ENCODE measurements at regions not wholly inside any gene's neighbourhood (a gene's known extent, or its start where the extent isn't known, plus 50 kb on each side); places are given as distances from the start of the nearest gene placed in this dataset.

DNA sequence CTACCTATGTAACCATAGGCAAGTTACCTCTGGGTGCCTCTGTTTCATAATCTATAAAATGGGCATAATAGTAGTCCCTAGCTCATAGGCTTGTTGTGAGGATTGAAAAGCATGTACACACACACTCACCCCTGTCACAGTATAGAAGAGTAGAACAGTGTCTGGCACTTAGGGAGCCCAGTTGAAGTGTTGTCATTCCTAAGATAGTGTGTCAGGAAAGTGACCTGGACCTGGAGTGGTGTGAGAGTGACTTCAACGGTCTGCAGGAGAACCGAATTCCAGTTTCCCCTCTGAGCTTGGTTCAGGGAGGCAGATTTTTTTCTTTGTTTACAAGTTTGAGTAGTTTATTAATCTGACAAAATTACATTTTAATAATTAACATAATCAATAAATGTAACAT, 229.9 kb upstream of the MAP3K7 start:
- ATAC-seq = no peak
- peaks cover 4% of the 10 kb centered on the region for H3K9me3 Mint-ChIP-seq
- H3K4me3 Mint-ChIP-seq = no peak overlapping the region

DNA sequence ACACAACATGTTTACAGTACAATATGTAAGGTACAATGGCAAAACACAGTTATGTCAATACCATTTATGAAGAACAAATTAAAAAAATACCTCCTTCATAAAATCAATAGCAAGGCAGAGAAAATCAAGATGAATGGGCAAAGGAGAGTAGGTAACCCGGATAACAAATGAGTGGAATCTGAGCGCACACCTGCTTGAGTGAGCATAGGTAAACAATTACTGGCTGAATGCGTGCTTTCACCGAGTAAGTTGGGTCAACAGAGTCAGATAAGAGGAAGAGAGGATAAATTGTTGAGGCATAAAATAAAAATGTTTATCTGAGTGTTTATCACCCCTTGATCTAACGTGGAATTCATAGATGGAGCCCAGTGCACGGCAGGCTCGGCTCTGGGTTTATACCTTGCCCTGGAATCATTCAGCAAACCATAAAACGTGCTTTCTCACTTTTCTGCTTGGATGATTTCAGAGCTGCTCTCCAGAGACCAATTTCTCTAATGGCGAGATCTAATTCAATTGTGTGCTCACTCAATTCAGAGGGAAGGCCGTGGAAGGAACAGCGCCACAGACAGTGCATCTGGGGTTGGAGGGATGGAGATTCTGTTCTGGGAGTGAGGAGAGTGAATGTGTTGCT, 224.8 kb upstream of the MAP3K7 start:
- DNase-seq = no peak
- no peak for ATAC-seq
- Mint-ChIP-seq H3K36me3 (ENCODE audit: low read depth) (no peaks in the 10 kb centered on the region), H3K27ac (no peak overlapping the region), H3K4me3 (no peak overlapping the region), H3K27me3 (peaks cover 2% of the 10 kb centered on the region), H3K4me1 (no peaks in the 10 kb centered on the region), H3K9me3 (peaks cover 4% of the 10 kb centered on the region)

More for the DNA sequence above, 229.9 kb upstream of the MAP3K7 start:
- DNase-seq = no peak
- no peaks in the 10 kb centered on the region for H3K36me3 Mint-ChIP-seq (ENCODE audit: low read depth)
- H3K27me3 Mint-ChIP-seq = peaks cover 3% of the 10 kb centered on the region
- no peaks in the 10 kb centered on the region for H3K4me1 Mint-ChIP-seq
- no peak overlapping the region for H3K27ac Mint-ChIP-seq

DNA sequence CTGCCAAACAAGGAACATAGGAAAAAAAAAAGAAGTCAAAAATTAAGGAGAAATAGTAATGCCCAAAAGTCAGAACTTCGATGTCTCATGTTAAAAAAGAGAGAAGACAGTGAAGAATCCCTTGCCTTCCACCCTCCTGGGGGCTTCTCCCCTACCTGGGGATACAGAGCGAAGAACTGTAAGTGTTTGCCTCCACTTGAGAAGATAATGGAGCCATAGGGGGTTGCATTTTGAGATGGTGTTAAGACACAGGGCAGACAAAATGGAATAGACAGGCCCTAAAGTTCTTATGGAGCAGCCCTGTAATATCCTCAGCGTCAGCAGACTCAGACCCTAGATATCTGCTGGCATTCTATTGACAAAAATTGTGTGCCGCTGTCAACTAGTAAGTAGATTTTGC, 222.2 kb upstream of the MAP3K7 start:
- H3K4me3 Mint-ChIP-seq = no peak overlapping the region
- ATAC-seq = no peak
- H3K9me3 Mint-ChIP-seq = peaks cover 4% of the 10 kb centered on the region
- H3K27ac Mint-ChIP-seq = no peak overlapping the region
- no peaks in the 10 kb centered on the region for H3K36me3 Mint-ChIP-seq (ENCODE audit: low read depth)
- peaks cover 4% of the 10 kb centered on the region for H3K27me3 Mint-ChIP-seq
- no peaks in the 10 kb centered on the region for H3K4me1 Mint-ChIP-seq
- no peak for DNase-seq

DNA sequence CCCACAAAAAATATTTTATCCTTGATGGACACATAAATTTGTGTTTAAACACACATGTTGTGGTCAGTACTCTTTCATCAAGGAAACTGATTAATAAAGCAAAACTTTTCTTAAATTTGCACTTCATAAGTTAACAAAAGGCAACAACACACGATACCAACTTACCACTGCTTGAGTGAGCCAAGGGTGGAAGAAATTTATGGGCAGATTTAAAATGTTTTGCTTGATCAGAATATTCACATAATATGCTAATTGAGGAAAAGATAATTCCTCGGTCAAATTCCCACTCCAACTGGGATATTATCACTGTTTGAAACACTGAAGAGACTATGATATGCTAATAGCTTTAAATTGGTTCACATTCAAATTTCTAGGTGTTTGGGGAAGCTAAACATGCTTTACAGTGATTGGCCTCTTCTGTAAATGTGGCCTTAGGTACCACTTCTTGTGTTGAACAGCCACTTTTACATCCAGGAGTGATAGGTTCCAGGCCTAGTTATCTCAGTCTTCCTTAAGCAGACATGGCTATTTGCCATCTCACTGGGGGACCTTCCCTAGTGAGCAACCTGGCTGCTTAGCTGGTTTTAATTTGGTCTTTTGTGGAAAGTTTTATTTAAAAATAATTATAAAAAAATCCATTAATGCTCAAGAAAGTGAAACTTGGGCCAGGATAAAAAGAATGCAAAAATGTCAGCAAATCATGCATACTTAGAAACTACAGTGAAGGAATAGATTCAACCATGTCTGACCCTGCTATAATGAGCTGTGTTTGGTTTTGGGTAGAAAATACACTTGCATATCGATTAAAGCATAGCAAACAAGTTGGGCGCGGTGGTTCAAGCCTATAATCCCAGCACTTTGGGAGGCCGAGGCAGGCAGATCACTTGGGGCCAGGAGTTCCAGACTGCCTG, 221.2 kb upstream of the MAP3K7 start:
- no peaks in the 10 kb centered on the region for H3K4me1 Mint-ChIP-seq
- DNase-seq (no peak), ATAC-seq (no peak)
- H3K4me3 Mint-ChIP-seq = no peak overlapping the region
- no peaks in the 10 kb centered on the region for H3K9me3 Mint-ChIP-seq
- H3K27me3 Mint-ChIP-seq = peaks cover 4% of the 10 kb centered on the region
- H3K27ac Mint-ChIP-seq = no peak overlapping the region
- H3K36me3 Mint-ChIP-seq (ENCODE audit: low read depth) = no peaks in the 10 kb centered on the region

DNA sequence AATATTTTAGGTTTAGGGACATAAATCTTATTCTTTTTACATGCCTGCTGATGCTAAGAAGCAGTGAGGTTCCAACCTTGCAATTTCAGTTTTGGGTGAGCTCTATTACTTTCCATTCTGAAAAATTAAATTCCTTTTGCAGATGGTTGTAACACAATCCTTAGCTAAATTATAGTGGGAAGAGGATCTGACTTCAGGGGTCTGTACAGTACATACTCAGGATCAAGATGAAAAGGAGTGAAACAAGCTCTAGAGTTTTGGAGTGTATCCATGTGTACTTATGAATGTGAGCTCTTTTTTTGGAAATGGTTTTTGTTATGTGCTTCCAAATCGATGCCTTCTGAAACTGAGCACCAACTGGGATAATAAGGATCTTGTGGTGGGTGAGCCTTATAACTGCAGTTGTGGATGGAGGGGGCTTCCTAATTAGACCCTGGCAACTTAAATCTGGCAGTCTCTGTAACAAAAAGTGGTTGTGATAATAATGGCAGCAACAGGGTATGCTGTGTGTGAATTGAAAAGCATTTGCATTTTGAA, 218.8 kb upstream of the MAP3K7 start:
- ATAC-seq (no peak), DNase-seq (no peak)
- Mint-ChIP-seq H3K4me3 (no peak overlapping the region), H3K4me1 (no peaks in the 10 kb centered on the region), H3K9me3 (no peaks in the 10 kb centered on the region), H3K36me3 (ENCODE audit: low read depth) (no peaks in the 10 kb centered on the region), H3K27ac (no peak overlapping the region), H3K27me3 (peaks cover 4% of the 10 kb centered on the region)

DNA sequence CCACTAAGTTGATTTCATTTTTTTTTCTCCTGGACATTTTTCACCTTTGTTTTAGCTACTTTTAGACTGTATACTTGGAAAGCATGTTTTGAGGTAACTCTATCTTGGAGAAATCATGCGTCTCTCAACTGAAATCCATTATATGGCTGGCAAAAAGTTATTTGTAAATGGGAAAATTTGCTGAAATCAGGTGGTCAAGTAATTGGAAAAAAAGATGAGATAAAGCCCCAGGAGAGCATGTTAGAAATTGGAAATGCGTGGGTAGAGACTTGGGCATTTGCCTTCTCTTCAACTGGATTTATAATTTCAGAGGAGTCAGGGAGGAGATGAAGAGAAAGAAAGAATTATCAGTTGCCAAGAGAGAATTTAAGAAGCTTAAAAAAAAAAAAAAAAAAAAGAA, 217.1 kb upstream of the MAP3K7 start:
- peaks cover 4% of the 10 kb centered on the region for H3K27me3 Mint-ChIP-seq
- no peak for ATAC-seq
- H3K4me1 Mint-ChIP-seq = no peaks in the 10 kb centered on the region
- H3K36me3 Mint-ChIP-seq (ENCODE audit: low read depth) = no peaks in the 10 kb centered on the region
- no peaks in the 10 kb centered on the region for H3K9me3 Mint-ChIP-seq
- DNase-seq = no peak
- H3K4me3 Mint-ChIP-seq = no peak overlapping the region
- no peak overlapping the region for H3K27ac Mint-ChIP-seq

DNA sequence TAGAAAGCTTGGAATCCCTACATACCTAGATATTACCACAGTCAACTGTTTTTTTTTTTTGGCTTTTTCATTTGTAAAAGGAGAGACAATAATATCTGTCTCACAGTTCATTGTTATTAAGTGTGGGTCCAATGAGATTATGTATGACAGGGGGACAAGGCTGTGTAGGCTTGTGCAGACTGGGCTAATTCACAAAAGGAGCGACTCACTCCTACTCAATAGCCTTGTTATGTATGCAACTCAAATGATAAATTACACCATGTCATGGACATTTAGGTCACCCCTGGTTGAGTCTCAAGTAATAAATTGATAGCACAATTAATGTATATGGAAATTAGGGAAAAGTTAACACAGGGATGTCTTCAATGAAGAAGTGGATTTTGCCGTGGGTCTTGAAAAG, 208.2 kb upstream of the MAP3K7 start:
- Mint-ChIP-seq H3K4me3 (no peak overlapping the region), H3K9me3 (no peaks in the 10 kb centered on the region), H3K36me3 (ENCODE audit: low read depth) (no peaks in the 10 kb centered on the region), H3K27me3 (peaks cover 2% of the 10 kb centered on the region), H3K27ac (no peak overlapping the region), H3K4me1 (no peaks in the 10 kb centered on the region)
- no peak for DNase-seq
- ATAC-seq = no peak

DNA sequence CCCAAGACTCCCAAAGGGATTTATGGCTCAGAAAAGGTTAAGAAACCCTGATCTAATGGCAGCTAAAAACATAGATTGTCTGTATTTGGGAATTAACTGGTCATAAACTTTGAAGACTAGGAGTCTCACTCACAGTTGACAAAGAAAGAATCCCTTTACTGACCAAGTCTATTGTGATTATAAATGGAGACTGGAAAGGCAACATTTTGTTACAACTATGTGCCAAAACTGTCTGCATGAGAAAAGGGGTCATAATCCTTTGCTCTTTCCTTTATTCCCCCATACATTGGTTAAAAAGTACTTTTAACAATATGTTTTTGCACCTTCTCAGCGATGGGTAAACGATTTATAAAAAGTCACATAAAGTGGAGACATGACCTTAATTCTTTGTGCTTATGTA, 206.9 kb upstream of the MAP3K7 start:
- Mint-ChIP-seq H3K4me3 (no peak overlapping the region), H3K27ac (no peak overlapping the region), H3K9me3 (no peaks in the 10 kb centered on the region), H3K36me3 (ENCODE audit: low read depth) (no peaks in the 10 kb centered on the region), H3K4me1 (no peaks in the 10 kb centered on the region), H3K27me3 (peaks cover under 1% of the 10 kb centered on the region)
- ATAC-seq (no peak), DNase-seq (no peak)

DNA sequence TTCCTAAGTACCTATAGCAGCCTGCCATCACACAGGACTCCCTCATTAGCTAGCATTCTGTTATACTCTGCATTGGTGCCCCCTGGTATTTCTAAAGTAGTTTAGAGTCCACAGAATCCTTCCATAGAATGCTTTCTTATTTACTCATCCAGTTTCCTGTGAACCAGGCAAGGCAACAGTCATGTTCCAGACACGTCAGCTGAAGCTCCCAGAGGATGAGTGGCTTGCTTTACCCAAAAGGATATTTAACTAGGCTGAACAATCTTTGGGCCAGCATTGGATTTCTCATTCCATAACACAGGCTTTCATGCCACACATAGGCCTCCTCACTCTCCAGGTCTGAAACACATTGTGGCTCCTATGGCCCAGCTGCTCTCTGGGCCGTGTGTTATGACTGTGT, 203.8 kb upstream of the MAP3K7 start:
- Mint-ChIP-seq H3K36me3 (ENCODE audit: low read depth) (no peaks in the 10 kb centered on the region), H3K27ac (no peak overlapping the region), H3K9me3 (no peaks in the 10 kb centered on the region), H3K27me3 (no peaks in the 10 kb centered on the region), H3K4me3 (no peak overlapping the region), H3K4me1 (no peaks in the 10 kb centered on the region)
- DNase-seq (no peak), ATAC-seq (no peak)

DNA sequence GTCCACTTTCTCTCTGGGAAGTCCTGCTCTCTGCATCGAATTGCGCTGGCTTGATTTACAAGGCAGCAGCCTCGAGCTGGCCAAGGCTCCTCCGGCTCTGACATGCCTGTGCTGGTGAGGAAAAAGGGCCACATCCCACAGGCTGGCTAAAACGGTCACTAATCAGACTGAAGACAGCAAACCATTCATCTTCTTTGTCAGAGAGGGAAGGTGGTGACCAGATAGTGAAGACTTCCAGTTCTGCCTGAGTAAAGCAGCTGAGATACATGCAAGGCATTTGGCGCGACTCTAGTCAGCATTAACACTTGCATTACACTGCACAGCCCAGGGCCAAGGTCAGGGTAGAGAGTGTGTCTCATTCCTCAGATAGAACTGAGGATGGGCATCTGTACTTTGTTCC, 203.2 kb upstream of the MAP3K7 start:
- Mint-ChIP-seq H3K27ac (no peak overlapping the region), H3K36me3 (ENCODE audit: low read depth) (no peaks in the 10 kb centered on the region), H3K27me3 (no peaks in the 10 kb centered on the region), H3K4me1 (no peaks in the 10 kb centered on the region), H3K4me3 (no peak overlapping the region), H3K9me3 (no peaks in the 10 kb centered on the region)
- ATAC-seq (no peak), DNase-seq (no peak)

DNA sequence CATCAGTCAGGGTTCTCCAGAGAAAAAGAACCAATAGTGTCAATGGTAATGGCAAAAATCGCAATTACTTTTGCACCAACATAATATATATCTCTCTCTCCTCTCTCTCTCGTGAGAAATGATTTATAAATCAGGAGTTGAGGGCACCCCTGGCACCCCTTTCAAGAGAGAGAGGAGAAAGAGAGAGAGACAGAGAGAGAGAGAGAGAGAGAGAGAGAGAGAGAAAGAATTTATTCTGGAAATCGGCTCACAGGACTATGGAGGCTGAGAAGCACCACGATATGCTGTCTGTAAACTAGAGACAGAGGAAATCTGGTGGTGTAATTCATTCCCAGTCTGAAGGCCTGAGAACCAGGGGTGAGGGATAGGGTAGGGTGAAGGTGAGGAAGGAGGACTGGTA, 201.9 kb upstream of the MAP3K7 start:
- H3K27ac Mint-ChIP-seq = no peak overlapping the region
- H3K9me3 Mint-ChIP-seq = no peaks in the 10 kb centered on the region
- no peak overlapping the region for H3K4me3 Mint-ChIP-seq
- DNase-seq = no peak
- ATAC-seq = no peak
- H3K4me1 Mint-ChIP-seq = no peaks in the 10 kb centered on the region
- H3K27me3 Mint-ChIP-seq = no peaks in the 10 kb centered on the region
- no peaks in the 10 kb centered on the region for H3K36me3 Mint-ChIP-seq (ENCODE audit: low read depth)

DNA sequence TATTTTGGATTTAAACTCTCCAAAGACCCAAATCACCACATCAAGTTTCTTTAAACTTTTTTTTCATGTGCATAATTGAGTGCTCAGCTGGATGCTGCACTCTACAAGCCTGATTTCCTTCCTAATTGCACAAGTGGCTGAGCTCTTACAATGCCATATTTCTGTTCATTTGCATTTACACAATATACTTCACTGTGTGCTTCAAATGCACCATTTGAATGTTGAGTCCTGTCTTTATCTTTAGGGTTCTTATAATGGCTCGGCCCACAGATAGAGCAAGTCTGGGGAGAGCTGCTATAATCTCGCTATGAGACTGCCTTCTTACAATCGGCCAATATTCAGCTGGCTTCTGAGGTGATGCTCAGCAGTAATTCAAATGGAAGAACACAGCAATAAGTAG, 200.6 kb upstream of the MAP3K7 start:
- Mint-ChIP-seq H3K4me3 (no peak overlapping the region), H3K4me1 (no peaks in the 10 kb centered on the region), H3K9me3 (no peaks in the 10 kb centered on the region), H3K36me3 (ENCODE audit: low read depth) (no peaks in the 10 kb centered on the region), H3K27me3 (no peaks in the 10 kb centered on the region), H3K27ac (no peak overlapping the region)
- DNase-seq (no peak), ATAC-seq (no peak)

DNA sequence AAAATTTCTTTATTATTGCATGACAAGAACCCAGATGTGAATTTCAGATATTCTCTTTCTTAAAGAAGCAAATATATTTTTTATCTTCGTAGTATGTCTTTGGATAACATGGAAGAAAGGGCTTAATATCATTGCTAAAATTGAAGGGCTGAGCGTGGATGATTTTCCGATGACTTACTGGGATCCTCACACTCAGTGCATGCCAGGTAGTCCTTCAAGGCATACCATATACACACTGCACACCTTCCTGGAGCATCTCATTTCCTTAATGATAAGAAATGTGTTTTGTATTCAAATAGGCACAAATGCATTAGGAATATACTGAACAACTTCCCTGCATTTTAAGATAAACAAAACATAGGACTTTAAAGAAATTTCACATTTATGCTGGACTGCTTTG, 193.9 kb upstream of the MAP3K7 start:
- H3K9me3 Mint-ChIP-seq = no peaks in the 10 kb centered on the region
- ATAC-seq (no peak), DNase-seq (no peak)
- H3K27ac Mint-ChIP-seq = no peak overlapping the region
- no peaks in the 10 kb centered on the region for H3K36me3 Mint-ChIP-seq (ENCODE audit: low read depth)
- H3K27me3 Mint-ChIP-seq = peaks cover 2% of the 10 kb centered on the region
- no peaks in the 10 kb centered on the region for H3K4me1 Mint-ChIP-seq
- H3K4me3 Mint-ChIP-seq = no peak overlapping the region

DNA sequence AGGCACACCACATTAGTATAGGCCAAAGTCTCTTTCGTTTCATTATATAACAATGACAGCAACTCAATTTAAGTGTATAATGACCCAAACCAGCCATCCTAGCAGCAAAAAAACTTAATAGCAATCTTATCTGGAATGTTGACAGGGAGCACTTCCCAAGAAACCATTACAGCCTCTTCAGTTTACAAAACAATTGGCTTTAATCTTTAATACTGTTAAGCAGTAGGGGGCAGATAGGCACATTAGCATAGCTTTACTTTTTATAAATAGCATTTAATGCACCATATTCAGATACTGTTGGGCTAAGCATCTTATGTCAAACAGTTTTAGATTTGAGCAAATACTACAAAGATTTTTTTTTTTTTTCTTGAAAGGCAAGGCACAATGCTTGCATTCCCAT, 193.3 kb upstream of the MAP3K7 start:
- no peak for DNase-seq
- Mint-ChIP-seq H3K4me1 (no peaks in the 10 kb centered on the region), H3K36me3 (ENCODE audit: low read depth) (no peaks in the 10 kb centered on the region), H3K9me3 (no peaks in the 10 kb centered on the region), H3K27me3 (peaks cover 4% of the 10 kb centered on the region), H3K27ac (no peak overlapping the region), H3K4me3 (no peak overlapping the region)
- no peak for ATAC-seq
